CD4-positive, alpha-beta T cell (primary cell): ENCODE measurements at regions not wholly inside any gene's neighbourhood (a gene's known extent, or its start where the extent isn't known, plus 50 kb on each side); places are given as distances from the start of the nearest gene placed in this dataset.

ENCODE experiments used
- ATAC-seq: fragments of 200-7000 bp; cut with Tn5 transposase; one replicate; pipeline ENCODE4 v1.10.0; 2022; ENCODE audit warnings: mild to moderate bottlenecking; ENCODE audit not compliant: poor library complexity
- CTCF ChIA-PET: fragments of 350-600 bp; sonication (Branson Sonifier 250); formaldehyde crosslinking; loops from one replicate; lab custom pipeline; 2021; ENCODE audit warnings: antibody characterized with exemption, inconsistent platforms; lab: Charles Lee
- POLR2A ChIA-PET: fragments of 350-600 bp; sonication (Branson Sonifier 250); formaldehyde crosslinking; loops from one replicate; lab custom pipeline; 2021; ENCODE audit warnings: antibody characterized with exemption, inconsistent platforms; lab: Charles Lee
- DNase-seq, 14 experiments: peaks; one replicate each; pipeline ENCODE4 v3.0.0-alpha.2; 2013 to 2020; ENCODE audit warnings: mixed read lengths in 2 of 14
- H3K27ac ChIP-seq, 2 donors: one replicate each; pipeline versions ENCODE4 v1.5.1 to v1.7.0; 2013; ENCODE audit warnings: low read length in 2 of 2, low read depth in 1 of 2, mild to moderate bottlenecking in 1 of 2
- H3K27me3 ChIP-seq, 2 experiments: 1 replicate in 1 of 2; 2 replicates in 1 of 2; pipeline versions ENCODE4 v1.6.1 to v1.7.0; 2013; ENCODE audit warnings: low read length in 2 of 2, control low read depth in 1 of 2, mild to moderate bottlenecking in 1 of 2, moderate library complexity in 1 of 2; ENCODE audit not compliant: insufficient read depth in 2 of 2, control insufficient read depth in 1 of 2
- H3K36me3 ChIP-seq: one replicate; pipeline ENCODE4 v1.6.1; 2013; ENCODE audit warnings: low read length, control low read depth; ENCODE audit not compliant: insufficient read depth
- H3K4me1 ChIP-seq: one replicate; pipeline ENCODE4 v1.6.1; 2013; ENCODE audit warnings: low read length, control low read depth; ENCODE audit not compliant: insufficient read depth
- H3K4me3 ChIP-seq: one replicate; pipeline ENCODE4 v1.5.1; 2013; ENCODE audit warnings: mild to moderate bottlenecking, low read length, moderate library complexity
- H3K9me3 ChIP-seq, 2 experiments: 1 replicate in 1 of 2; 2 replicates in 1 of 2; pipeline versions ENCODE4 v1.6.1 to v1.7.0; 2013; ENCODE audit warnings: low read length in 2 of 2, mild to moderate bottlenecking in 2 of 2, control low read depth in 1 of 2, moderate library complexity in 1 of 2; ENCODE audit not compliant: control insufficient read depth in 1 of 2, insufficient read depth in 1 of 2
- H3K27ac Mint-ChIP-seq: one replicate; pipeline ENCODE4 v1.8.0; 2020; ENCODE audit warnings: mixed read lengths
- H3K27me3 Mint-ChIP-seq: one replicate; pipeline ENCODE4 v1.8.0; 2021; ENCODE audit warnings: mixed read lengths
- H3K36me3 Mint-ChIP-seq: one replicate; pipeline ENCODE4 v1.8.0; 2021; ENCODE audit warnings: low read depth, mixed read lengths
- H3K4me1 Mint-ChIP-seq: one replicate; pipeline ENCODE4 v1.8.0; 2021; ENCODE audit warnings: low read depth, mixed read lengths
- H3K4me3 Mint-ChIP-seq: one replicate; pipeline ENCODE4 v1.8.0; 2020; ENCODE audit warnings: mild to moderate bottlenecking, mixed read lengths
- H3K9me3 Mint-ChIP-seq: one replicate; pipeline ENCODE4 v1.8.0; 2020; ENCODE audit warnings: mixed read lengths
- CTCF ChIP-seq: fragments of 200-600 bp; IDR thresholded peaks from one replicate; pipeline ENCODE4 v1.8.0; 2022; ENCODE audit warnings: antibody characterized with exemption, mild to moderate bottlenecking
- intact Hi-C, 2 experiments: fragments of 100-400 bp; cut with DNase I in 1 of 2; cut with micrococcal nuclease in 1 of 2; formaldehyde crosslinking; loops; one replicate each; pipeline versions ENCODE4 v1.15.1 to v1.9.0; 2023 to 2025; cut with DNase I, micrococcal nuclease

GRCh38 chr5:110323357-110323756 lies 403.1 kb downstream of the TMEM232 start:
- CTCF ChIA-PET, result no interaction called here
- H3K27ac Mint-ChIP-seq, result no peak overlapping the region
- POLR2A ChIA-PET, result no interaction called here

DNA sequence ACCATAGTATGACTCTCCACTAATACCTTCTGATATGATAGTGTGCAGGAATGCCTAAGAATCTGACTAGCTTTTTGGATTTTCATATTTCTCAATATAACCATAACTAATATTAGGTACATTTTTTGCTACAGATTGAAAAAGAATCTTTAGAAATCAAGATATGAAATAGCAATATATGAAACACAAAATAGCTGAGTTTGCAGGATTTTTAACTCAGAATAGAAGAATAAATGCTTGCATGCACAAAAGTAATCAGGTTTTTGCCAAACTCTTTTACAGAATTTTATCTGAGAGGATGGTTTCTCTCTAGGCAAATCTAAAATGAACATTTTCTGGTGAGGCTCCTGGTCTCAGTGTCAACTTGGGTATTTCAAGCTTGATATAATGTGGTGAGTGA lies 402.6 kb downstream of the TMEM232 start:
- Mint-ChIP-seq H3K27me3 (no peaks in the 10 kb centered on the region), H3K4me3 (no peak overlapping the region), H3K4me1 (no peaks in the 10 kb centered on the region), H3K36me3 (no peaks in the 10 kb centered on the region), H3K27ac (no peak overlapping the region), H3K9me3 (no peaks in the 10 kb centered on the region)
- no peak overlapping the region for H3K27ac ChIP-seq
- H3K4me1 ChIP-seq, result no peaks in the 10 kb centered on the region
- intact Hi-C loops, result no loop called here
- H3K9me3 ChIP-seq, result no peaks in the 10 kb centered on the region
- H3K4me3 ChIP-seq, result no peak overlapping the region
- no peaks in the 10 kb centered on the region for H3K36me3 ChIP-seq
- CTCF ChIA-PET, result no interaction called here
- no peaks in the 10 kb centered on the region for H3K27me3 ChIP-seq
- POLR2A ChIA-PET, result no interaction called here
- DNase-seq (no peak), ATAC-seq (no peak)
- no peak for TF ChIP-seq CTCF

More at GRCh38 chr5:110323357-110323756, 403.1 kb downstream of the TMEM232 start:
- ATAC-seq (no peak), DNase-seq (no peak)
- no peaks in the 10 kb centered on the region for H3K9me3 ChIP-seq
- Mint-ChIP-seq H3K4me1 (no peaks in the 10 kb centered on the region), H3K27me3 (no peaks in the 10 kb centered on the region), H3K9me3 (no peaks in the 10 kb centered on the region), H3K36me3 (no peaks in the 10 kb centered on the region), H3K4me3 (no peak overlapping the region)
- H3K4me1 ChIP-seq, result no peaks in the 10 kb centered on the region
- TF ChIP-seq CTCF, result no peak
- no peak overlapping the region for H3K4me3 ChIP-seq
- intact Hi-C loops, result no loop called here
- H3K36me3 ChIP-seq, result no peaks in the 10 kb centered on the region
- no peaks in the 10 kb centered on the region for H3K27me3 ChIP-seq
- H3K27ac ChIP-seq, result no peak overlapping the region

DNA sequence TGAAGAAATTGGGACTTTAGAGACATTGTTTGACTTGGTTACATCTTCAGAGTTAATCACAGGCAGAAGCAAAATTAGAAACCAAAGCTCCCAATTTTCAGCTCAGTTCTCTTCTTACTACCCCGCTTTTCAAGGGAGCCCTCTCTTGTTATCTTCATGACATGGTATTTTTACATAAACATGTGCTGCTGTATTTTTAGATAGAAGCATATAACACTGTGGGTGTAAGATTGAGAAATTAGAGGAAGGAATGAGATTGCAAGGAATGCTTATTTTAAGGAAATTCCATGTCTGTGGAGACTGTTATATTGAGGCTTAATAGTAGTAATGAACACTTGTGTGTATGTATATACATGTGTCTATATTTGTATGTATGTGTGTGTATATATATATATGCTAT lies 401.6 kb downstream of the TMEM232 start:
- Mint-ChIP-seq H3K9me3 (no peaks in the 10 kb centered on the region), H3K36me3 (no peaks in the 10 kb centered on the region), H3K4me1 (no peaks in the 10 kb centered on the region), H3K27me3 (no peaks in the 10 kb centered on the region), H3K4me3 (no peak overlapping the region), H3K27ac (no peak overlapping the region)
- H3K27ac ChIP-seq, result no peak overlapping the region
- no peaks in the 10 kb centered on the region for H3K27me3 ChIP-seq
- TF ChIP-seq CTCF, result no peak
- no peak overlapping the region for H3K4me3 ChIP-seq
- ATAC-seq, result no peak
- CTCF ChIA-PET, result no interaction called here
- no peaks in the 10 kb centered on the region for H3K4me1 ChIP-seq
- POLR2A ChIA-PET, result no interaction called here
- no peak for DNase-seq
- H3K36me3 ChIP-seq, result no peaks in the 10 kb centered on the region
- no peaks in the 10 kb centered on the region for H3K9me3 ChIP-seq
- intact Hi-C loops, result no loop called here
